PC-3 (cell line): ENCODE measurements at regions not wholly inside any gene's neighbourhood (a gene's known extent, or its start where the extent isn't known, plus 50 kb on each side); places are given as distances from the start of the nearest gene placed in this dataset.

Experiments
- ATAC-seq: fragments of 200-7000 bp; cut with Tn5 transposase; 2 replicates; pipeline ENCODE4 v1.9.1; 2020; ENCODE audit warnings: mild to moderate bottlenecking, moderate library complexity
- BruUV-seq: library from RNA; stranded (reverse); fragments of 400-500 nt; replicated peaks from 2 replicates; lab custom pipeline; 2021; lab: Mats Ljungman, UMichigan
- CTCF ChIA-PET: fragments of 300-600 bp; sonication (Branson Sonifier 250); formaldehyde crosslinking; loops from one replicate; lab custom pipeline; 2022; ENCODE audit warnings: antibody characterized with exemption; lab: Charles Lee
- POLR2A ChIA-PET: fragments of 300-600 bp; sonication (Branson Sonifier 250); formaldehyde crosslinking; loops from one replicate; lab custom pipeline; 2022; ENCODE audit warnings: antibody characterized with exemption; ENCODE audit not compliant: unreplicated experiment; lab: Charles Lee
- DNase-seq: peaks from one replicate; pipeline ENCODE4 v3.0.0-alpha.2; 2015
- H2AFZ ChIP-seq: fragments of 300-600 bp; sonication (generic); 2 replicates; pipeline ENCODE4 v1.6.0; 2016; ENCODE audit warnings: antibody characterized with exemption, low read length
- H3F3A ChIP-seq: fragments of 300-600 bp; sonication (generic); one replicate; pipeline ENCODE4 v1.6.0; 2017; ENCODE audit warnings: antibody characterized with exemption, low read length, control low read depth, mild to moderate bottlenecking; ENCODE audit not compliant: unreplicated experiment
- H3K27ac ChIP-seq: fragments of 300-600 bp; sonication (generic); 2 replicates; pipeline ENCODE4 v1.5.1; 2016; ENCODE audit warnings: mild to moderate bottlenecking, low read length
- H3K27me3 ChIP-seq: fragments of 300-600 bp; sonication (generic); 2 replicates; pipeline ENCODE4 v1.6.1; 2016; ENCODE audit warnings: low read length, mixed read lengths
- H3K36me3 ChIP-seq: fragments of 300-600 bp; sonication (generic); 2 replicates; pipeline ENCODE4 v1.6.1; 2016; ENCODE audit warnings: low read depth, mixed run types, low read length, mixed read lengths
- H3K4me1 ChIP-seq: fragments of 300-600 bp; sonication (generic); 2 replicates; pipeline ENCODE4 v1.5.1; 2016; ENCODE audit warnings: low read length; ENCODE audit not compliant: insufficient read depth
- H3K4me2 ChIP-seq: fragments of 300-600 bp; sonication (generic); 2 replicates; pipeline ENCODE4 v1.6.0; 2016; ENCODE audit warnings: low read length
- H3K4me3 ChIP-seq: fragments of 300-600 bp; sonication (generic); 2 replicates; pipeline ENCODE4 v1.5.1; 2016; ENCODE audit warnings: mild to moderate bottlenecking, low read length, mixed read lengths
- H3K79me2 ChIP-seq: fragments of 300-600 bp; sonication (generic); 2 replicates; pipeline ENCODE4 v1.6.1; 2017; ENCODE audit warnings: low read length, mixed read lengths
- H3K9ac ChIP-seq: fragments of 300-600 bp; sonication (generic); 2 replicates; pipeline ENCODE4 v1.6.0; 2016; ENCODE audit warnings: mild to moderate bottlenecking, low read length
- H3K9me2 ChIP-seq: fragments of 300-600 bp; sonication (generic); replicated peaks from 2 replicates; pipeline ENCODE4 v1.6.1; 2016; ENCODE audit warnings: mixed run types, low read length, mixed read lengths
- H3K9me3 ChIP-seq: fragments of 300-600 bp; sonication (generic); 2 replicates; pipeline ENCODE4 v1.6.1; 2016; ENCODE audit warnings: low read length, mixed read lengths
- H4K20me1 ChIP-seq: fragments of 300-600 bp; sonication (generic); 2 replicates; pipeline ENCODE4 v1.6.1; 2016; ENCODE audit warnings: low read length, mixed read lengths
- CTCF ChIP-seq: fragments of 300-600 bp; sonication (generic); conservative IDR thresholded peaks from 2 replicates; pipeline ENCODE4 v1.5.1; 2017; ENCODE audit warnings: antibody characterized with exemption, low read depth, mild to moderate bottlenecking, low read length
- EZH2 ChIP-seq: fragments of 300-600 bp; sonication (generic); IDR thresholded peaks from one replicate; pipeline ENCODE4 v1.6.1; 2017; ENCODE audit warnings: antibody characterized with exemption, mild to moderate bottlenecking, low read length; ENCODE audit not compliant: unreplicated experiment
- EZH2phosphoT487 ChIP-seq: fragments of 300-600 bp; sonication (generic); IDR thresholded peaks from 2 replicates; pipeline ENCODE4 v1.6.1; 2018; ENCODE audit warnings: mild to moderate bottlenecking, antibody characterized with exemption, low read length, borderline replicate concordance
- intact Hi-C: fragments of 100-400 bp; cut with micrococcal nuclease; formaldehyde crosslinking; loops from 2 replicates; pipeline ENCODE4 v1.9.0; 2023

- H3K9me2 ChIP-seq: no peaks in the 10 kb centered on the region
- H3K79me2 ChIP-seq: no peaks in the 10 kb centered on the region
- CTCF ChIA-PET: no interaction called here
- no peak overlapping the region for H2AFZ ChIP-seq
- ATAC-seq: no peak
- no peak overlapping the region for H3K4me3 ChIP-seq
- peak; percentile 21 for DNase-seq
- peaks cover 19% of the 10 kb centered on the region; the same call in 1 of the 2 replicates for H3K27me3 ChIP-seq
- no peaks in the 10 kb centered on the region for H3K36me3 ChIP-seq
- H4K20me1 ChIP-seq: no peaks in the 10 kb centered on the region
- no peak overlapping the region for H3K4me2 ChIP-seq
- no peak for TF ChIP-seq EZH2
- no peak for TF ChIP-seq EZH2phosphoT487
- peak; percentile 53; the same call in 1 of the 2 replicates for TF ChIP-seq CTCF
- POLR2A ChIA-PET: no interaction called here
- H3K4me1 ChIP-seq: no peaks in the 10 kb centered on the region
- no peaks in the 10 kb centered on the region for H3F3A ChIP-seq
- no peak overlapping the region for H3K27ac ChIP-seq
- no peaks in the 10 kb centered on the region for H3K9me3 ChIP-seq
- H3K9ac ChIP-seq: no peak overlapping the region
- no TSS peak for BruUV-seq
- intact Hi-C loops: no loop called here
Observed at GRCh38 chr2:65999796-66000195, 435.1 kb upstream of the MEIS1 start.

GRCh38 chr2:65999103-65999502, 435.8 kb upstream of the MEIS1 start:
- H4K20me1 ChIP-seq: no peaks in the 10 kb centered on the region
- no peak overlapping the region for H3K4me3 ChIP-seq
- H3K4me1 ChIP-seq: no peaks in the 10 kb centered on the region
- H3K79me2 ChIP-seq: no peaks in the 10 kb centered on the region
- H3K36me3 ChIP-seq: no peaks in the 10 kb centered on the region
- ChIA-PET POLR2A (no interaction called here), CTCF (no interaction called here)
- no peaks in the 10 kb centered on the region for H3F3A ChIP-seq
- H3K4me2 ChIP-seq: no peak overlapping the region
- no peak overlapping the region for H2AFZ ChIP-seq
- intact Hi-C loops: no loop called here
- no peak overlapping the region for H3K27ac ChIP-seq
- H3K9me3 ChIP-seq: no peaks in the 10 kb centered on the region
- BruUV-seq: no TSS peak
- no peak overlapping the region for H3K9ac ChIP-seq
- TF ChIP-seq CTCF (no peak), EZH2 (no peak), EZH2phosphoT487 (no peak)
- no peaks in the 10 kb centered on the region for H3K9me2 ChIP-seq
- H3K27me3 ChIP-seq: peaks cover 24% of the 10 kb centered on the region; the same call in 1 of the 2 replicates
- ATAC-seq (no peak), DNase-seq (no peak)

- BruUV-seq: no TSS peak
- Histone ChIP-seq H3K9me2 (no peaks in the 10 kb centered on the region), H4K20me1 (no peaks in the 10 kb centered on the region), H2AFZ (no peak overlapping the region), H3K27ac (no peak overlapping the region), H3F3A (no peaks in the 10 kb centered on the region), H3K9me3 (no peaks in the 10 kb centered on the region), H3K4me1 (no peaks in the 10 kb centered on the region), H3K9ac (no peak overlapping the region), H3K4me2 (no peak overlapping the region), H3K36me3 (no peaks in the 10 kb centered on the region), H3K79me2 (no peaks in the 10 kb centered on the region), H3K27me3 (peaks cover 17% of the 10 kb centered on the region; the same call in 1 of the 2 replicates), H3K4me3 (no peak overlapping the region)
- POLR2A ChIA-PET: no interaction called here
- CTCF ChIA-PET: no interaction called here
- TF ChIP-seq CTCF: no peak
- no peak for TF ChIP-seq EZH2
- no peak for TF ChIP-seq EZH2phosphoT487
- ATAC-seq (no peak), DNase-seq (no peak)
- intact Hi-C loops: no loop called here
Observed at GRCh38 chr2:65997961-65998360, 437.0 kb upstream of the MEIS1 start.
